HuH-7.5 (cell line): ENCODE measurements at regions not wholly inside any gene's neighbourhood (a gene's known extent, or its start where the extent isn't known, plus 50 kb on each side); places are given as distances from the start of the nearest gene placed in this dataset.
"Not testable (repeated sequence)": the region's sequence is repeated elsewhere in the genome, so short reads cannot be mapped to it uniquely, and the experiment has no call there.

ENCODE experiments used
- DNase-seq: peaks from one replicate; pipeline ENCODE4 v3.0.0; 2011; ENCODE audit warnings: low spot score

DNA sequence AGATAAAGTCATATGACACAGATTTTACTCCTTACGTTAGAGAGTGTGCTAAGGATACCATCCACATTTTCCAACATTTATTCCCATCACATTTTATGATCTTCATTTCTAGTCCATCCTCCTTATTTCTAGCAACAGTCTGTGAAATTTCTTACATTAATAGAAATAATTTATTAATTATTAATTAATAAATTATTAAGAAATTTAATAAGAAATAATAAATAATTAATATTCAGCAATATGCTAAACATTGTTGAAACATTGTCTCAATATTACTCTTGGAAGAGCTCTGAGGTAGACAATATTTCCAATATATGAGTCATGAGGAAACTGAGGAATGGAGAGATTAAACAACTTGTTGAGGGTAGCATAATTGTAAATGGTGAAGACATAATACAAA is 1742.5 kb upstream of the CDH6 start:
- DNase-seq = not testable (repeated sequence)

DNA sequence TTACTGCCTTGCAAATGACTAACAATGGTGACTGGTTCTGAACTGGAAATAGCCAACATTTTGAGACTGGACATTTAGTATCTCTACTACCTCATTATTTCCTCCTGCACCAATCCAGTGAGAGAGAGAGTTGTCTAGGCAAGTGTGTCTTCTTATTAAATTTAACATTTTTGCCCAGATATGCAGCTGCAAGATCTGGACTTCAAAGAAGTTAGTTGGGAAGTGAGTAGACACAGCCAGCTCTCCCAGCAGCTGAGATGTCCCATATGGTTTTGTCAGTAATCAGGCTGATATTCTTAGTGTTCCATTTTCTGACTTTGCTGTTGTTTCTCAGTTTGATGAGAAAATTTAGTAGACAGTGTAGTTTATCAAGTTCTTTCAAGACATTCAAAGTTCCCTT is 1778.8 kb upstream of the CDH6 start:
- DNase-seq = no peak

GRCh38 chr5:29412979-29413378 is 1780.5 kb upstream of the CDH6 start:
- no peak for DNase-seq

GRCh38 chr5:29402270-29402669 is 1791.2 kb upstream of the CDH6 start:
- no peak for DNase-seq

DNA sequence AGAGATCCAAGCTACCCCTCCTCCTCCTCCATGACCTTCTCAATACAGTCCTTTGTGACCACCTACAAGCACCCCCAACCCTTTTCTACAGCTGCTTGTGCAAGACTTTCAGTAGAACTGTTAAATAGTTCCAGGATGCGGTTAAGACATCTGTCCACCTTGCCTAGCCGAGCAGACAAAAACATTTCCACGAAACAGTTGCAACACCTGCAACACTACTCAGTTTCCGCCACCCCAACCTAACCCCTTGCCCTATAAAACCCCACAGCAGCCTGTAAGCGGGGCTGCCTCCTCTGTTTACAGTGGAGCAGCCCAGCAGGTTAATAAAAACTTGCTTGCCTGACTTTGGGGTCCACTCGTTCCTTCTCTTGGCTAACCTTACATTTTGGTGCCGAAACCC is 1803.5 kb upstream of the CDH6 start:
- DNase-seq = no peak

GRCh38 chr5:29387384-29387783 is 1806.1 kb upstream of the CDH6 start:
- no peak for DNase-seq

- DNase-seq = no peak
These were observed 1810.7 kb upstream of the CDH6 start for GRCh38 chr5:29382780-29383179.

DNA sequence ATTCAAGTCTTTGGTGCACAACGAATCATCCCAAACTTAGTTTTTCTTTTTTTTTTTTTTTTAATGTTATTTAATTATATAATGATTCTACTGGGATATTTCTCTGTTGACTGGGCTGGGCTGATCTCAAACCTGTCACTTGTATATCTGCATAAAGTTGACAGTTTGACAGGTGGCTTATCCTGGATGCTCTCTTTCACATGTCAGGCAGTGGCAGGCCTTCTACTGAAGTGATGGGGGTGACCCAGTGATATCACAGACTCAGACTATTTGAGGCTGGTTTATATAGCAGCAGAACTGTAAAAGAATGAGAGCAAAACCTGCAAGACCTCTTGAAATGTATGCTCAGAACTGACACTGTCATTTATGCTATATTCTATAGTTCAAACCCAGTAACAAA is 1813.5 kb upstream of the CDH6 start:
- DNase-seq = no peak

DNA sequence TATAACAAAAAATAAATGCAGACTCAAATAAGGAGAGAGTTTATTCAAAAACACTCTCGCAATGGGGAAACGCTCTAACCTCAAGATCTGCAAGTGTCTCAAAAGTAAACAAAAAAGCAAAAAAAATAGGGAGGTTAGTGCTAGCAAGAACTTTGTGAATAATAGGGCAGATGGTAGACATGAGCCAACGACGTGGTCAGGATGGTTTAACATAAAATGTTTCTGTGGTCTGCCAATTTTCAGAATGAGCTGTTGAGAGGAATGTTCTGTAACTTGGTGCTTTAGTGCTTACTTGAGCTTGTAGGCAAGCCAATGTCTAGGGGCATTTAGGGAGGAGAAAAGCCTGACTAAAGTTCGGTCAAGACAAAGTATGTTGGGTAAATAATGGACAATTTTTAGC is 1813.9 kb upstream of the CDH6 start:
- DNase-seq = no peak

DNA sequence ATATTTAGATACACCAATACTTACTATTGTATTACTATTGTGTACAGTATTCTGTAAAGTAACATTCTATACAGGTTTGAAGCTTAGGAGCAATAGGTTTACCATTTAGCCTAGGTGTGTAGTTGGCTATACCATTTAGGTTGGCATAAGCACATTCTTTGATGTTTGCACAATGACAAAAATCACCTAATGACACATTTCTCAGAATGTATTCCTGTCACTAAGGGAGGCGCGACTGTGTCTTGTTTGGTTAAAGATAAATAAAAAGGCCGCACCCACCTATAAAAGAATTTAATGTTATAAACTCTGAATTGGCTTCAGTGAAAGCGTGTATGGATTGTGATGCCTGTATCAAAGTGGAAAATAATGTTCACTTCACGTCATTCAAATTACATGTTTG is 1815.4 kb upstream of the CDH6 start:
- no peak for DNase-seq

DNA sequence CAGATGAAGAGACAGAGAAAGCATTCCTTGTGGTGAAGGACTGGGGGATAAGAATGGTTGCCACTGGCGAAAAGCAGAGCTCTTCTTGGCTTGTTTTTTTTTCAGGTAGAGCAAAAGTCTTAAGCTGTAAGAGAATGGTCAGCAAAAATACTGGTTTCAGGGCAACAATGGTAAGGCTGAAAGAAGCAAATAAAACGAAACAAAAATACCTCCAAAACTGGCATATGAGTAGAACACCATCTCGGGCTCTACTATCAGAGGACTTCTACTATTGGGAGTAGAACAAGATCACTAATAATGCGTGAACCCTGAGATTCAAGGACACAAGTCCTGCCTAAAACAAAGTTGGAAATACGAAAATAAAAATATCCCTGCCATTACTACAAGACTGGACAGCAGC is 1823.2 kb upstream of the CDH6 start:
- no peak for DNase-seq

GRCh38 chr5:29367176-29367833 is 1826.2 kb upstream of the CDH6 start:
- no peak for DNase-seq

GRCh38 chr5:29351170-29351569 is 1842.3 kb upstream of the CDH6 start:
- DNase-seq = no peak

DNA sequence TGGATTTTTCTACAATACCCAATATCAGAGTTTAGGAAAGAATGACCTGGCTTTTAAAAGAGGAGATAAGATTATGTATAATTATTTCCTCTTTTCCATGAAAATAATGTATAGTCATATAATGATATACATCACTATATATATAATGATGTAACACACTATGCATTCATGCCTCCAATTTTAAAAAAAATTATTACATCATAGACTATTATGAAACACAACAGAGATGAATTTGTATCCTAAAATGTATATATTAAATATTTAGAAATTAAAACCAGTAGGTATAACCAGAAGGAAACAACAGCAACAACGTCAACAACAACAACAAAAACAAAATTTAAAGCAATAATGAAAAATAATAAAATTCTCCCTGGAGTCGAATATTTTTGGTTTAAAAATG is 1856.5 kb upstream of the CDH6 start:
- no peak for DNase-seq

- DNase-seq = no peak
These were observed 1871.9 kb upstream of the CDH6 start for GRCh38 chr5:29321591-29321990.

GRCh38 chr5:29309359-29309758 is 1884.1 kb upstream of the CDH6 start:
- no peak for DNase-seq

- DNase-seq = no peak
These were observed 1886.0 kb upstream of the CDH6 start for GRCh38 chr5:29307478-29307877.

- DNase-seq = no peak
These were observed 1888.9 kb upstream of the CDH6 start for GRCh38 chr5:29304545-29304944.

DNA sequence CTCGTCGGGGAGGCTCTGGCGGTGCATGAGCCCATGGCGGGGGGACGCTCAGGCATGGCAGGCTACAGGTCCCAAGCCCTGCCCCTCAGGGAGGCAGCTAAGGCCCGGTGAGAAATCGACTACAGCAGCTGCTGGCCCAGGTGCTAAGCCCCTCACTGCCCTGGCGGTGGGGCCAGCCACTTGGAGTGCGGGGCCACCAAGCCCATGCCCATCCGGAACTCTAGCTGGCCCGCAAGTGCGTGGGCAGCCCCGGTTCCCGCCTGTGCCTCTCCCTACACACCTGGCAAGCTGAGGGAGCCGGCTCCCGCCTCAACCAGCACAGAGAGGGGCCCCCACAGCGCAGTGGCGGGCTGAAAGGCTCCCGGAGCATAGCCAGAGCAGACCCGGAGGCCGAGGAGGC is 1896.9 kb upstream of the CDH6 start:
- DNase-seq = no peak

DNA sequence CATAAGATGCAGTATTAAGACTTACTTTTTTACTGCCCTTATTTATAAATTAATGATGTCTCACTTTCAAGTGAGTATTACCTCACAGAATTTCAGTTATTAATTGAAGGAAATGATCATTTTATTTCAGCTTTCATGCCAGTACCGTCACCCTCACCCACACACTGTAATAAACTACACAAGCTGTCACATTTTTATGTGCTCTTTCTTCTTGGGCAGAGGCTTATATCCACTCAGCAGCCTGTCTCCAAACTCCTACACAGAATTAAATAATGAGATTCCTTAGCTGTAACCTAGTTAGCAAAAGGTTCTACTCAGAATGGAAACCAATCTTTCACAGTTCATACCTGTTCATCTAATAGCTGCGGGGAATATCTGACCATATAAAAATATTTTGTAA is 1915.8 kb upstream of the CDH6 start:
- no peak for DNase-seq

- no peak for DNase-seq
These were observed 1917.1 kb upstream of the CDH6 start for GRCh38 chr5:29276371-29276770.

GRCh38 chr5:29263915-29264351 is 1929.6 kb upstream of the CDH6 start:
- no peak for DNase-seq

- DNase-seq = no peak
These were observed 1931.0 kb upstream of the CDH6 start for GRCh38 chr5:29262339-29263123.

DNA sequence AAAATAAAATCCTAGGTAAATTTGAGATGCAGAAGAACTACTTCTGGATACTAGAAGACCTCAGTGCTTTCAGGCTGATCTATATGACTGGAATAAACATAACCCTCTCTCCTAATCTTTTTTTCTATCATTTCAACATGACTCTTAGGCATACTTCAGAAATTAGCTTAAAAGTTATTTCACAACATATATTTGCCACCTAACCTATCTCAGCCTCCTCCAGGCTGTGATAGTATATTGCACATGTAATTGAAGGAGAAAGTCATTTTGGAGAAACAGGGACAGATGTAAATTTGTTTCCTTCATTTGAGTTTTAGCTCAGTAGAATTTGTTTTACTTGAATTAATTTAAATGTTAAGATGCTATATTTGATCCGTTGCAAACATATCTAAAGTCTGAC is 1932.3 kb upstream of the CDH6 start:
- DNase-seq = no peak
